Loucy (cell line): ENCODE measurements at regions not wholly inside any gene's neighbourhood (a gene's known extent, or its start where the extent isn't known, plus 50 kb on each side); places are given as distances from the start of the nearest gene placed in this dataset.

Experiments
- H2AFZ ChIP-seq: fragments of 200-600 bp; sonication (generic); 2 replicates; pipeline ENCODE4 v1.6.0; 2016; ENCODE audit warnings: antibody characterized with exemption, mild to moderate bottlenecking, low read length, moderate library complexity
- H3F3A ChIP-seq: fragments of 200-600 bp; 2 replicates; pipeline ENCODE4 v1.6.0; 2016; ENCODE audit warnings: antibody characterized with exemption, low read depth, mild to moderate bottlenecking
- H3K27me3 ChIP-seq: fragments of 200-600 bp; sonication (generic); 2 replicates; pipeline ENCODE4 v1.6.1; 2014; ENCODE audit warnings: low read length, mild to moderate bottlenecking; ENCODE audit not compliant: insufficient read depth, poor library complexity, severe bottlenecking
- H3K36me3 ChIP-seq: fragments of 200-600 bp; sonication (generic); 2 replicates; pipeline ENCODE4 v1.6.1; 2016; ENCODE audit warnings: low read length; ENCODE audit not compliant: insufficient read depth
- H3K4me1 ChIP-seq: fragments of 200-600 bp; sonication (generic); 2 replicates; pipeline ENCODE4 v1.5.1; 2014; ENCODE audit warnings: low read length, mild to moderate bottlenecking; ENCODE audit not compliant: insufficient read depth, poor library complexity, severe bottlenecking
- H3K4me2 ChIP-seq: fragments of 200-600 bp; sonication (generic); 2 replicates; pipeline ENCODE4 v1.6.0; 2014; ENCODE audit warnings: antibody characterized with exemption, low read length, low read depth, mild to moderate bottlenecking; ENCODE audit not compliant: poor library complexity, severe bottlenecking
- H3K4me3 ChIP-seq: fragments of 200-600 bp; sonication (generic); 2 replicates; pipeline ENCODE4 v1.5.1; 2014; ENCODE audit warnings: low read length, mild to moderate bottlenecking, mixed read lengths; ENCODE audit not compliant: poor library complexity, severe bottlenecking
- H3K79me2 ChIP-seq: fragments of 200-600 bp; sonication (generic); 2 replicates; pipeline ENCODE4 v1.6.1; 2014; ENCODE audit warnings: low read length; ENCODE audit not compliant: insufficient read depth
- H3K9ac ChIP-seq: fragments of 200-600 bp; sonication (generic); 2 replicates; pipeline ENCODE4 v1.6.0; 2014; ENCODE audit warnings: mild to moderate bottlenecking, low read depth, low read length, moderate library complexity; ENCODE audit not compliant: poor library complexity, severe bottlenecking
- H3K9me2 ChIP-seq: fragments of 200-600 bp; sonication (generic); replicated peaks from 2 replicates; pipeline ENCODE4 v1.6.1; 2016; ENCODE audit warnings: low read depth, low read length, mixed read lengths
- H3K9me3 ChIP-seq: fragments of 200-600 bp; sonication (generic); 2 replicates; pipeline ENCODE4 v1.6.1; 2014; ENCODE audit warnings: mild to moderate bottlenecking, antibody characterized with exemption, low read length, low read depth; ENCODE audit not compliant: insufficient read depth
- H4K20me1 ChIP-seq: fragments of 200-600 bp; sonication (generic); 2 replicates; pipeline ENCODE4 v1.6.0; 2014; ENCODE audit warnings: antibody characterized with exemption, low read length, mild to moderate bottlenecking; ENCODE audit not compliant: insufficient read depth, poor library complexity, severe bottlenecking
- CTCF ChIP-seq: fragments of 200-600 bp; sonication (generic); conservative IDR thresholded peaks from 2 replicates; pipeline ENCODE4 v1.5.1; 2014; ENCODE audit warnings: mild to moderate bottlenecking, antibody characterized with exemption, low read length
- EZH2phosphoT487 ChIP-seq: fragments of 200-600 bp; IDR thresholded peaks from 2 replicates; pipeline ENCODE4 v1.6.1; 2018; ENCODE audit warnings: antibody characterized with exemption, mild to moderate bottlenecking, moderate library complexity, borderline replicate concordance

- no peak for TF ChIP-seq EZH2phosphoT487
- no peak for TF ChIP-seq CTCF
- Histone ChIP-seq H3K9ac (no peak overlapping the region), H3F3A (no peaks in the 10 kb centered on the region), H4K20me1 (no peaks in the 10 kb centered on the region), H3K79me2 (no peaks in the 10 kb centered on the region), H3K9me2 (no peaks in the 10 kb centered on the region), H2AFZ (no peak overlapping the region), H3K4me1 (no peaks in the 10 kb centered on the region), H3K4me3 (no peak overlapping the region), H3K36me3 (no peaks in the 10 kb centered on the region), H3K9me3 (peaks cover 8% of the 10 kb centered on the region; the same call in 1 of the 2 replicates), H3K27me3 (no peaks in the 10 kb centered on the region), H3K4me2 (no peak overlapping the region)
Observed at GRCh38 chr10:131629026-131629770, 271.6 kb upstream of the PPP2R2D start.

GRCh38 chr10:131630772-131631258 is 270.0 kb upstream of the PPP2R2D start:
- Histone ChIP-seq H3F3A (no peaks in the 10 kb centered on the region), H4K20me1 (no peaks in the 10 kb centered on the region), H3K9me3 (peaks cover 11% of the 10 kb centered on the region; the same call in 1 of the 2 replicates), H3K4me2 (no peak overlapping the region), H3K79me2 (no peaks in the 10 kb centered on the region), H3K9me2 (no peaks in the 10 kb centered on the region), H3K36me3 (no peaks in the 10 kb centered on the region), H2AFZ (no peak overlapping the region), H3K27me3 (no peaks in the 10 kb centered on the region), H3K9ac (no peak overlapping the region), H3K4me1 (no peaks in the 10 kb centered on the region), H3K4me3 (no peak overlapping the region)
- TF ChIP-seq CTCF, result no peak
- no peak for TF ChIP-seq EZH2phosphoT487

GRCh38 chr10:131631619-131632018 is 269.2 kb upstream of the PPP2R2D start:
- no peak overlapping the region for H3K4me3 ChIP-seq

More at GRCh38 chr10:131631619-131632018, 269.2 kb upstream of the PPP2R2D start:
- Histone ChIP-seq H3K27me3 (no peaks in the 10 kb centered on the region), H3K79me2 (no peaks in the 10 kb centered on the region), H3K4me1 (no peaks in the 10 kb centered on the region), H3K9me2 (no peaks in the 10 kb centered on the region), H3K36me3 (no peaks in the 10 kb centered on the region), H4K20me1 (no peaks in the 10 kb centered on the region), H2AFZ (no peak overlapping the region), H3F3A (no peaks in the 10 kb centered on the region), H3K4me2 (no peak overlapping the region), H3K9me3 (peaks cover 11% of the 10 kb centered on the region; the same call in 1 of the 2 replicates), H3K9ac (no peak overlapping the region)
- TF ChIP-seq CTCF (no peak), EZH2phosphoT487 (no peak)
